GM12891 (cell line): ENCODE measurements at regions not wholly inside any gene's neighbourhood (a gene's known extent, or its start where the extent isn't known, plus 50 kb on each side); places are given as distances from the start of the nearest gene placed in this dataset.

Experiments
- PAX5 ChIP-seq: IDR thresholded peaks from 2 replicates; pipeline ENCODE4 v1.6.1; 2011; ENCODE audit warnings: low read length, moderate library complexity, mild to moderate bottlenecking; ENCODE audit not compliant: insufficient read depth, severe bottlenecking
- POLR2A ChIP-seq: IDR thresholded peaks from 2 replicates; pipeline ENCODE4 v1.6.1; 2011; ENCODE audit warnings: low read depth, low read length, control low read depth
- POLR2AphosphoS5 ChIP-seq: IDR thresholded peaks from 2 replicates; pipeline ENCODE4 v1.6.1; 2011; ENCODE audit warnings: low read depth, low read length, control low read depth
- POU2F2 ChIP-seq: IDR thresholded peaks from 2 replicates; pipeline ENCODE4 v1.6.1; 2011; ENCODE audit warnings: low read depth, mild to moderate bottlenecking, control low read depth, low read length, moderate library complexity
- SPI1 ChIP-seq: IDR thresholded peaks from 2 replicates; pipeline ENCODE4 v1.6.1; 2011; ENCODE audit warnings: low read depth, low read length, control low read depth
- TAF1 ChIP-seq: IDR thresholded peaks from 2 replicates; pipeline ENCODE4 v1.6.1; 2011; ENCODE audit warnings: low read depth, low read length, control low read depth

GRCh38 chr12:80025638-80026037 lies 73.7 kb upstream of the OTOGL start:
- TF ChIP-seq POLR2A, result no peak
- no peak for TF ChIP-seq TAF1
- no peak for TF ChIP-seq POLR2AphosphoS5
- no peak for TF ChIP-seq SPI1
- TF ChIP-seq PAX5, result no peak
- no peak for TF ChIP-seq POU2F2
